Right ventricle myocardium superior (tissue), 1 donor: ENCODE measurements at regions not wholly inside any gene's neighbourhood (a gene's known extent, or its start where the extent isn't known, plus 50 kb on each side); places are given as distances from the start of the nearest gene placed in this dataset.

Experiments used
- ATAC-seq: fragments of 200-7000 bp; cut with Tn5 transposase; one replicate; pipeline ENCODE4 v1.9.1; 2020; ENCODE audit warnings: mild to moderate bottlenecking; ENCODE audit not compliant: poor library complexity
- DNase-seq: peaks from one replicate; pipeline ENCODE4 v3.0.0-alpha.2; 2020
- intact Hi-C: fragments of 100-400 bp; cut with DNase I; formaldehyde crosslinking; loops from one replicate; pipeline ENCODE4 v1.11.2; 2022
- donor health status: DM: no; HTN: yes; CAD: no; lungs with severe emphysema.

- ATAC-seq (peak; percentile 85), DNase-seq (peak; percentile 52)
- intact Hi-C loops: no loop called here
Observed at GRCh38 chr14:65179918-65180724, 77.8 kb upstream of the MAX start.

GRCh38 chr14:65180725-65181025 lies 78.4 kb upstream of the MAX start:
- DNase-seq (no peak), ATAC-seq (no peak)
- intact Hi-C loops: no loop called here

GRCh38 chr14:65184032-65184764 lies 81.9 kb upstream of the MAX start:
- DNase-seq (no peak), ATAC-seq (no peak)
- intact Hi-C loops: no loop called here

GRCh38 chr14:65185829-65186228 lies 83.5 kb upstream of the MAX start:
- intact Hi-C loops: no loop called here
- DNase-seq (no peak), ATAC-seq (peak; percentile 12)

- intact Hi-C loops: no loop called here
- no peak for DNase-seq
Observed at GRCh38 chr14:65186951-65187350, 84.6 kb upstream of the MAX start.

GRCh38 chr14:65187421-65188049 lies 85.2 kb upstream of the MAX start:
- ATAC-seq (no peak), DNase-seq (no peak)
- intact Hi-C loops: no loop called here

More at GRCh38 chr14:65186951-65187350, 84.6 kb upstream of the MAX start:
- ATAC-seq: no peak

- intact Hi-C loops: no loop called here
- ATAC-seq: peak; percentile 49
- DNase-seq: no peak
Observed at GRCh38 chr14:65190312-65190711, 88.0 kb upstream of the MAX start.

GRCh38 chr14:65191716-65192115 lies 89.4 kb upstream of the MAX start:
- ATAC-seq (no peak), DNase-seq (no peak)
- intact Hi-C loops: no loop called here

GRCh38 chr14:65192686-65193085 lies 90.4 kb upstream of the MAX start:
- intact Hi-C loops: no loop called here
- ATAC-seq (no peak), DNase-seq (no peak)

- ATAC-seq (no peak), DNase-seq (no peak)
- intact Hi-C loops: no loop called here
Observed at GRCh38 chr14:65193916-65194590, 91.7 kb upstream of the MAX start.

GRCh38 chr14:65195042-65195719 lies 92.9 kb upstream of the MAX start:
- DNase-seq: no peak
- intact Hi-C loops: no loop called here
- ATAC-seq: no peak

GRCh38 chr14:65198346-65198745 lies 96.0 kb upstream of the MAX start:
- intact Hi-C loops: no loop called here
- ATAC-seq: no peak
- DNase-seq: no peak

- DNase-seq (no peak), ATAC-seq (no peak)
- intact Hi-C loops: no loop called here
Observed at GRCh38 chr14:65200454-65200853, 98.1 kb upstream of the MAX start.

- no peak for DNase-seq
- intact Hi-C loops: no loop called here
- ATAC-seq: no peak
Observed at GRCh38 chr14:65203574-65203973, 101.3 kb upstream of the MAX start.

GRCh38 chr14:65204056-65204455 lies 101.7 kb upstream of the MAX start:
- no peak for DNase-seq
- intact Hi-C loops: no loop called here
- ATAC-seq: no peak

- intact Hi-C loops: no loop called here
- ATAC-seq (no peak), DNase-seq (no peak)
Observed at GRCh38 chr14:65206078-65206447, 103.7 kb upstream of the MAX start.

GRCh38 chr14:65206448-65207096 lies 104.3 kb upstream of the MAX start:
- intact Hi-C loops: no loop called here
- DNase-seq (no peak), ATAC-seq (no peak)

GRCh38 chr14:65208548-65208947 lies 106.2 kb upstream of the MAX start:
- ATAC-seq: no peak
- no peak for DNase-seq
- intact Hi-C loops: no loop called here
